ENCODE measurements at regions not wholly inside any gene's neighbourhood (a gene's known extent, or its start where the extent isn't known, plus 50 kb on each side); places are given as distances from the start of the nearest gene placed in this dataset.

- no peak for DNase-seq
- no peak for TF ChIP-seq CTCF (IDR thresholded peaks at IDR 0.05; ENCODE audit: control extremely low read depth, extremely low read depth)
- no peak for ATAC-seq (ENCODE audit: insufficient read depth, low FRiP score)
- Histone ChIP-seq H3K9me3 (ENCODE audit: control insufficient read depth in 4 of 4, insufficient read depth in 3 of 4, low read length in 3 of 4) (peaks cover 0 to 5% (median 0%) of the 10 kb centered on the region in 4 donors), H3K36me3 (ENCODE audit: control insufficient read depth in 4 of 4, insufficient read depth in 4 of 4, low read length in 4 of 4) (no peaks in the 10 kb centered on the region), H3K27me3 (ENCODE audit: control insufficient read depth in 3 of 3, insufficient read depth in 3 of 3, low read length in 2 of 3) (peaks cover 0 to 13% (median 2%) of the 10 kb centered on the region in 3 donors), H3K4me1 (ENCODE audit: control insufficient read depth in 5 of 5, insufficient read depth in 5 of 5, low read length in 5 of 5) (peaks cover 0 to 5% (median 0%) of the 10 kb centered on the region in 5 donors), H3K4me3 (no peak overlapping the region), H3K27ac (ENCODE audit: low read depth in 1 of 2, low read length in 1 of 2) (no peak overlapping the region), H3K9ac (ENCODE audit: insufficient read depth in 1 of 2, low read length in 2 of 2) (no peak overlapping the region)
- 55% methylated on average over 3 of the region's 3 CpGs for WGBS, 2 donors
Measured at GRCh38 chr1:30241681-30242080, 481.7 kb downstream of the MATN1 start.

GRCh38 chr1:30234091-30234490, 489.3 kb downstream of the MATN1 start:
- Histone ChIP-seq H3K27me3 (ENCODE audit: control insufficient read depth in 3 of 3, insufficient read depth in 3 of 3, low read length in 2 of 3) (peaks cover 0 to 4% (median 0%) of the 10 kb centered on the region in 3 donors), H3K4me1 (ENCODE audit: control insufficient read depth in 5 of 5, insufficient read depth in 5 of 5, low read length in 5 of 5) (no peaks in the 10 kb centered on the region), H3K27ac (ENCODE audit: low read depth in 1 of 2, low read length in 1 of 2) (no peak overlapping the region), H3K4me3 (no peak overlapping the region), H3K36me3 (ENCODE audit: control insufficient read depth in 4 of 4, insufficient read depth in 4 of 4, low read length in 4 of 4) (no peaks in the 10 kb centered on the region), H3K9me3 (ENCODE audit: control insufficient read depth in 4 of 4, insufficient read depth in 3 of 4, low read length in 3 of 4) (peaks cover 0 to 5% (median 0%) of the 10 kb centered on the region in 4 donors), H3K9ac (ENCODE audit: insufficient read depth in 1 of 2, low read length in 2 of 2) (no peak overlapping the region)
- ATAC-seq (ENCODE audit: insufficient read depth, low FRiP score) = no peak
- no peak for TF ChIP-seq CTCF (IDR thresholded peaks at IDR 0.05; ENCODE audit: control extremely low read depth, extremely low read depth)
- WGBS, 2 donors = 65 to 67% methylated on average over 7 of the region's 7 CpGs
- DNase-seq = no peak

- 39 to 53% methylated on average over 4 of the region's 4 CpGs for WGBS, 2 donors
Measured at GRCh38 chr1:30232288-30232899, 491.0 kb downstream of the MATN1 start.

More at GRCh38 chr1:30232288-30232899, 491.0 kb downstream of the MATN1 start:
- ATAC-seq (ENCODE audit: insufficient read depth, low FRiP score) (no peak), DNase-seq (peak in 1 of 3 donors; percentile 4)
- no peak overlapping the region for H3K4me3 ChIP-seq
- H3K4me1 ChIP-seq (ENCODE audit: control insufficient read depth in 5 of 5, insufficient read depth in 5 of 5, low read length in 5 of 5) = no peaks in the 10 kb centered on the region
- peak; percentile 20 for TF ChIP-seq CTCF (IDR thresholded peaks at IDR 0.05; ENCODE audit: control extremely low read depth, extremely low read depth)
- H3K27ac ChIP-seq (ENCODE audit: low read depth in 1 of 2, low read length in 1 of 2) = no peak overlapping the region
- no peak overlapping the region for H3K9ac ChIP-seq (ENCODE audit: insufficient read depth in 1 of 2, low read length in 2 of 2)
- peaks cover 0 to 4% (median 0%) of the 10 kb centered on the region in 3 donors for H3K27me3 ChIP-seq (ENCODE audit: control insufficient read depth in 3 of 3, insufficient read depth in 3 of 3, low read length in 2 of 3)
- H3K9me3 ChIP-seq (ENCODE audit: control insufficient read depth in 4 of 4, insufficient read depth in 3 of 4, low read length in 3 of 4) = peaks cover 0 to 2% (median 0%) of the 10 kb centered on the region in 4 donors
- no peaks in the 10 kb centered on the region for H3K36me3 ChIP-seq (ENCODE audit: control insufficient read depth in 4 of 4, insufficient read depth in 4 of 4, low read length in 4 of 4)
